HG03558 (cell line): ENCODE measurements at regions not wholly inside any gene's neighbourhood (a gene's known extent, or its start where the extent isn't known, plus 50 kb on each side); places are given as distances from the start of the nearest gene placed in this dataset.

Experiments used
- ATAC-seq: cut with Tn5 transposase; IDR thresholded peaks from one replicate; pipeline ENCODE4 v1.9.1; 2021; ENCODE audit warnings: moderate number of reproducible peaks; ENCODE audit not compliant: unreplicated experiment; ENCODE audit errors: extremely low read depth

- ATAC-seq, result no peak
These were observed 1231.6 kb upstream of the CDH9 start for GRCh38 chr5:28269978-28270377.

GRCh38 chr5:28265877-28266276, 1227.5 kb upstream of the CDH9 start:
- no peak for ATAC-seq

- ATAC-seq, result no peak
These were observed 1216.5 kb upstream of the CDH9 start for GRCh38 chr5:28254846-28255245.

- no peak for ATAC-seq
These were observed 1215.0 kb upstream of the CDH9 start for GRCh38 chr5:28253431-28253830.

GRCh38 chr5:28249771-28250415, 1211.5 kb upstream of the CDH9 start:
- ATAC-seq, result no peak

- ATAC-seq, result no peak
These were observed 1196.1 kb upstream of the CDH9 start for GRCh38 chr5:28234356-28234968.

GRCh38 chr5:28226407-28226806, 1188.0 kb upstream of the CDH9 start:
- ATAC-seq, result no peak

- no peak for ATAC-seq
These were observed 1181.2 kb upstream of the CDH9 start for GRCh38 chr5:28219539-28219938.

- no peak for ATAC-seq
These were observed 1179.3 kb upstream of the CDH9 start for GRCh38 chr5:28217695-28218094.

- ATAC-seq, result no peak
These were observed 1178.6 kb upstream of the CDH9 start for GRCh38 chr5:28216939-28217360.

GRCh38 chr5:28215091-28215490, 1176.7 kb upstream of the CDH9 start:
- ATAC-seq, result no peak

GRCh38 chr5:28214292-28214691, 1175.9 kb upstream of the CDH9 start:
- no peak for ATAC-seq

GRCh38 chr5:28208356-28208755, 1170.0 kb upstream of the CDH9 start:
- ATAC-seq, result no peak

- ATAC-seq, result no peak
These were observed 1151.6 kb upstream of the CDH9 start for GRCh38 chr5:28190011-28190410.

- no peak for ATAC-seq
These were observed 1136.3 kb upstream of the CDH9 start for GRCh38 chr5:28174691-28175090.

- ATAC-seq, result no peak
These were observed 1126.7 kb upstream of the CDH9 start for GRCh38 chr5:28165096-28165495.

GRCh38 chr5:28164568-28164967, 1126.2 kb upstream of the CDH9 start:
- no peak for ATAC-seq

GRCh38 chr5:28156981-28157380, 1118.6 kb upstream of the CDH9 start:
- ATAC-seq, result no peak

- no peak for ATAC-seq
These were observed 1105.1 kb upstream of the CDH9 start for GRCh38 chr5:28143519-28143918.

GRCh38 chr5:28132151-28132550, 1093.8 kb upstream of the CDH9 start:
- no peak for ATAC-seq

GRCh38 chr5:28117691-28118090, 1079.3 kb upstream of the CDH9 start:
- no peak for ATAC-seq

GRCh38 chr5:28117273-28117672, 1078.9 kb upstream of the CDH9 start:
- ATAC-seq, result no peak
